Activated naive CD8-positive, alpha-beta T cell treated with anti-CD3 and anti-CD28 coated beads, Interleukin-2, amount 50 U/mL, for 24 hours (primary cell): ENCODE measurements at regions not wholly inside any gene's neighbourhood (a gene's known extent, or its start where the extent isn't known, plus 50 kb on each side); places are given as distances from the start of the nearest gene placed in this dataset.

ENCODE experiments used
- ATAC-seq: fragments of 150-1000 bp; cut with Tn5 transposase; one replicate; pipeline ENCODE4 v1.10.0; 2021
- DNase-seq: peaks from one replicate; pipeline ENCODE4 v3.0.0; 2021
- H3K27ac Mint-ChIP-seq: one replicate; pipeline ENCODE4 v1.8.0; 2021; ENCODE audit warnings: mild to moderate bottlenecking, mixed read lengths
- H3K27me3 Mint-ChIP-seq: one replicate; pipeline ENCODE4 v1.8.0; 2021; ENCODE audit warnings: mixed read lengths
- H3K36me3 Mint-ChIP-seq: one replicate; pipeline ENCODE4 v1.8.0; 2021; ENCODE audit warnings: low read depth, mixed read lengths
- H3K4me1 Mint-ChIP-seq: one replicate; pipeline ENCODE4 v1.8.0; 2021; ENCODE audit warnings: mixed read lengths
- H3K4me3 Mint-ChIP-seq: one replicate; pipeline ENCODE4 v1.8.0; 2021; ENCODE audit warnings: mild to moderate bottlenecking, moderate library complexity, mixed read lengths
- H3K9me3 Mint-ChIP-seq: one replicate; pipeline ENCODE4 v1.8.0; 2021; ENCODE audit warnings: mixed read lengths

GRCh38 chr22:48116871-48117270 lies 1354.4 kb downstream of the TBC1D22A start:
- Mint-ChIP-seq H3K27me3 (peaks cover 5% of the 10 kb centered on the region), H3K4me1 (peaks cover 11% of the 10 kb centered on the region), H3K36me3 (no peaks in the 10 kb centered on the region), H3K4me3 (no peak overlapping the region), H3K9me3 (no peaks in the 10 kb centered on the region), H3K27ac (no peak overlapping the region)
- ATAC-seq (no peak), DNase-seq (no peak)

DNA sequence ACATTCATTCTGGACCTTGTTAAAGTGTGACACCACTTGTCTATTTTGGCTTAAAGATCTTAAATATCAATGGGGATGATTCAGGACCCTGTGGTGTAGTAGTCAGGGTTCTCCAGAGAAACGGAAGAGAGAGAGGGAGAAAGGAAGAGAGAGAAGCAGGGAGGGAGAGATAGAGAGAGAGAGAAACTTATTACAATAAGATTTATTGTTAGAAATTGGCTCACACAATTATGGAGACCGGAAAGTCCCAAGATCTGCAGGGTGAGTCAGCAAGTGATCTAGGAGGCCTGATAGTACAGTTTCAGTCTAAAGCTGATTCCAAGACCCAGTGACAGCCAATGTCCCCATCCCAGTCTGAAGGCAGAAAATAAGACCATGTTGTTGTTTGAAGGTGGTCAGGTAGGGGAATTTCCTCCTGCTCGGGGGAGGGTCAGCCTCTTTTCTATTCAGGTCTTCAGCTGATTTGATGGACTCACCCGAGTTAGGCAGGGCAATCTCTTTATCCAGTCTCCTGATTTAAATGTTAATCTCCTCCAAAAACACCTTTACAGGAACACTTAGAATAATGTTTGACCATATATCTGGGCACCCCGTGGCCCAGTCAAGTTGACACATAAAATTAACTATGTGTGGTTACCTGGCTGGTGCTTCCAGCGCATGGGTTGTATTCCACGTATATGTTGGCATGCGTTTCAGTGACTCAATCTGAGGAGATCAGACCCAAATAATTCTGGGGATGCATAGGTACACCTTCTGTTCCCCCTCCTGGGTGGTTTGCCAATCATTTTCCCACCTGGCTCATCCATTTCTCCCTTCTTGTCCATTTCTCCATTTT lies 1350.5 kb downstream of the TBC1D22A start:
- no peak for ATAC-seq
- no peaks in the 10 kb centered on the region for H3K36me3 Mint-ChIP-seq
- H3K27me3 Mint-ChIP-seq = peaks cover 5% of the 10 kb centered on the region
- peaks cover 6% of the 10 kb centered on the region for H3K4me1 Mint-ChIP-seq
- peaks cover 6% of the 10 kb centered on the region for H3K9me3 Mint-ChIP-seq
- no peak for DNase-seq
- H3K27ac Mint-ChIP-seq = no peak overlapping the region
- no peak overlapping the region for H3K4me3 Mint-ChIP-seq

DNA sequence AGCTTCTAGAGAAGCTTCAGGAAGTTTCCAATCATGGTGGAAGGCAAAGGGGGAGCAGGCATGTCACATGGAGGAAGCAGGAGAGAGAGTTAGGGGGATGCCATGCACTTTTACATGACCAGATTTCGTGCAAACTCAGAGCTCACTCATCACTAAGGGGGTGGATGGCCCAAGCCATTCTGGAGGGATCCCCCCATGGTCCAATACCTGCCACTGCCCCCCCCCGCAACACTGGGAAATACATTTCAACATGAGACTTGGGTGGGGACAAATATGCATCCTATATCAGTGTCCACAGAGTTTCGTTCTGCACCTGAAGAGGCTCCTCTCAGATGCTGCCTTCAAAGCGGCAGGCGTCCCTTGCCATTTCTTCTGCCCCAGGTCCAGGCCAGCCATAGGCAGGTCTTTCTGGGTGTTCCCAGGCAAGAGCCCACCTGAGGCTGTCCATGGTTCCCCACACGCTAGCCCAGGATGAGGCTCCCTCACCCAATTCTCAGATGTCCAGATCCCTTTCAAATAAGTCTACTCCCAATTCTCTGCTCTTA lies 1344.3 kb downstream of the TBC1D22A start:
- ATAC-seq (no peak), DNase-seq (no peak)
- Mint-ChIP-seq H3K4me3 (no peak overlapping the region), H3K9me3 (peaks cover 6% of the 10 kb centered on the region), H3K27me3 (no peaks in the 10 kb centered on the region), H3K36me3 (no peaks in the 10 kb centered on the region), H3K27ac (no peak overlapping the region), H3K4me1 (no peaks in the 10 kb centered on the region)

- no peak for ATAC-seq
- Mint-ChIP-seq H3K27ac (no peak overlapping the region), H3K4me3 (no peak overlapping the region), H3K36me3 (no peaks in the 10 kb centered on the region), H3K27me3 (no peaks in the 10 kb centered on the region), H3K4me1 (peaks cover 1% of the 10 kb centered on the region), H3K9me3 (peaks cover 6% of the 10 kb centered on the region)
- DNase-seq = no peak
These were observed 1343.8 kb downstream of the TBC1D22A start for GRCh38 chr22:48106215-48106614.

DNA sequence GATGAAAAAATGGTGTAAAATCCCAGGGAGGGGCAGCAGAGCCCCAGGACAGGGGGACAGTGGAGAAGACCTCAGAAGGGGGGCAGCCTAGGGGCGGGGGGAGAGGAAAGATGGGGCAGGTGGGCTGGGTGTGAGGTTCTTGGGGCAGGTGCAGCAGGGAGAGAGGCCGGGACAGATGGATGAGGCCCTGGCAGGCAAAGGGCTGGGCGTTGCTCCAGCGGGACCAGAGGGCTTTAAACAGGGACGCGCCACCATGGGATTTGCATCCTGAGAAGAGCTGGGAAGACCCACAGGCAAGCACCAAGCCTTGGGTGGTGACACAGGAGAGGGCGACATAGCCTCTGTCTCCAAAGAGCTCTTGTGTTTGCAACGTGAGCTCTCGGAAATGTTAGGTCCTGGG lies 1342.8 kb downstream of the TBC1D22A start:
- Mint-ChIP-seq H3K27me3 (peaks cover 2% of the 10 kb centered on the region), H3K4me1 (peaks cover 5% of the 10 kb centered on the region), H3K27ac (no peak overlapping the region), H3K36me3 (no peaks in the 10 kb centered on the region), H3K4me3 (no peak overlapping the region), H3K9me3 (peaks cover 6% of the 10 kb centered on the region)
- ATAC-seq (no peak), DNase-seq (no peak)

DNA sequence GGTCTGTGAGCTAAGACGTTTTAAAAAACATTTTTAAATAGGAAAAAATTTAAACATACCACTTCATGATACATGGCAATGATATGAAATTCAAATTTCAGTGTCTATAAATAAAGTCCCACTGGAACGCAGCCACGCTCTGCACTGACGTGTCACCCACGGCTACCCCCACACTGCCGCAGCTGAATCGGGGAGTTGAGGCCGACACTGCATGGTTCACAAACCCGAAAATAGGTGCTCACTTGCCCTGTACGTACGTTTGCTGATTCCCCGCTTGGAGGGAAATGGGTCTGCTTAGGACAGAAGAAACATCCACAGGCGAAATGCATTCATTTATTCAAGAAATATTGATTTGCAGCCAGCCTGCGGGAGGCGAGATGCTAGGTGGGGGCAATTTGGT lies 1342.3 kb downstream of the TBC1D22A start:
- Mint-ChIP-seq H3K4me1 (peaks cover 8% of the 10 kb centered on the region), H3K4me3 (no peak overlapping the region), H3K9me3 (peaks cover under 1% of the 10 kb centered on the region), H3K27me3 (peaks cover 2% of the 10 kb centered on the region), H3K27ac (no peak overlapping the region), H3K36me3 (no peaks in the 10 kb centered on the region)
- DNase-seq (no peak), ATAC-seq (no peak)

DNA sequence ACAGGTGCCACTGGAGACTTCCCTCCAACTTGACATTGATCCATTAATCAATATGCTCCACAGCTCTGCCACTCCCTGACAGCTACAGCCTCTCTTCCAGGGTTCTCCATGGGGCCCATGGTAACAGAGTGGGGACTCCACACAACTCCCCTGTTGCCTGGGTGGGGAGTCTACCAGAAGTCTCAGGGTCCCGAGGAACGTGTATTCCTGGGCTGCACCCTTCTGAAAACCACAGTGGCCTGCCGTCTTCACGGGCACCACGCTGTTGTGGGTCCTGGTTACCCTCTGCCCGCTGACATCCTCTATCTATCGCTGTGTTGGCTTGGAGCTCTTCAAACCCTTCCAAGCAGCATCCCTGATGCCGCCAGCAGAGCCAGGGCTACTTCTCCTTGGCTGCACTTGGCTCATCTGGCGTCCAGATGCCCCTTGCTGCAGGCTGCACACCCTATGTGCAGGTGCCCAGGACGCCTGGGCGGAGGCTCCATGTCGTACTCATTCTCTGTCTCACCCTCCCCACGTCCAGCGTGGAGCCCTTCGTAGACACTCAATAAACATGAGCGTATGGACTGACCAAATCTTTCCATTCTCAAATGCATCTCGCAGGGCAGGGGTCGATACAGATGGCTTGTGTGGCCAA lies 1341.8 kb downstream of the TBC1D22A start:
- peaks cover 2% of the 10 kb centered on the region for H3K27me3 Mint-ChIP-seq
- H3K36me3 Mint-ChIP-seq = no peaks in the 10 kb centered on the region
- H3K4me3 Mint-ChIP-seq = no peak overlapping the region
- no peak overlapping the region for H3K27ac Mint-ChIP-seq
- no peaks in the 10 kb centered on the region for H3K9me3 Mint-ChIP-seq
- DNase-seq (no peak), ATAC-seq (no peak)
- peaks cover 8% of the 10 kb centered on the region for H3K4me1 Mint-ChIP-seq

DNA sequence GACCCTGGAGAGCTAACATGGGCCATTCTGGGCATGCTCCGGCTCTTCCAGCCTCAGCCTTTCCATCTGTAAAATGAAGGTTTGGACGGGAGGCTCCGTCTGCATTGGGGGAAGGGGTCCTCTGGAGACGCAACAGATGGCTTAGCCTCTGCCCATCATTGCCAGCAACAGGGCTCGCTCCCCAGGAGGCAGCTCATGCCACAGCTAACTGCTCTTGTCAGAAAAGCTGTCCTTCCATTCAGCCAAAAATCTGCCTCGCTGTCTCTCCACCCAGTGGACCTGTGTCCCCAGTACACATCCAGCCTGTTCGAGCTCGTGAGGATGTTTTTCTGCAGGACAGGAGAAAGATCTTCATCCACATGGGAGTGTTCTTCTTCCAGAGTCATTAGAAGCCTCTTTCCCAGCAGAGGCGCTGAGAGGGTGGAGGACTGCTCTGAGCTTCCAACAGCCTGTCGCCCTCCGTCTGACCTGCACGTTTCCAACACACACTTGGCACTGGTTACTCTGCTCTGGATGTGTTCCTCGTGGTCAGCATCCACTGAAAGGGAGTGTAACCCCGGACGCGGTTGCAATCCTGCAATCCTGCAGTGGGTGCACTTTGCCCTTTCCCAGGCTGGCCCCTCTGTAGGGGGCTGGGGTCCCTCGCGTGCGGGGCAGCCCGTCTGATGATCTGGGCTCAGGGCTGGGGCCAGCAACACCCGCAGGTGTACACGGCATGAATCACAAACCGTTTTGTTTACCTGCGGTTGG lies 1340.9 kb downstream of the TBC1D22A start:
- Mint-ChIP-seq H3K27ac (no peak overlapping the region), H3K4me3 (no peak overlapping the region), H3K36me3 (no peaks in the 10 kb centered on the region), H3K4me1 (peaks cover 17% of the 10 kb centered on the region), H3K27me3 (peaks cover 2% of the 10 kb centered on the region), H3K9me3 (no peaks in the 10 kb centered on the region)
- ATAC-seq (no peak), DNase-seq (no peak)

GRCh38 chr22:48102581-48102980 lies 1340.1 kb downstream of the TBC1D22A start:
- Mint-ChIP-seq H3K27me3 (peaks cover 2% of the 10 kb centered on the region), H3K36me3 (no peaks in the 10 kb centered on the region), H3K4me1 (peaks cover 24% of the 10 kb centered on the region), H3K27ac (no peak overlapping the region), H3K4me3 (no peak overlapping the region), H3K9me3 (no peaks in the 10 kb centered on the region)
- DNase-seq (no peak), ATAC-seq (no peak)

DNA sequence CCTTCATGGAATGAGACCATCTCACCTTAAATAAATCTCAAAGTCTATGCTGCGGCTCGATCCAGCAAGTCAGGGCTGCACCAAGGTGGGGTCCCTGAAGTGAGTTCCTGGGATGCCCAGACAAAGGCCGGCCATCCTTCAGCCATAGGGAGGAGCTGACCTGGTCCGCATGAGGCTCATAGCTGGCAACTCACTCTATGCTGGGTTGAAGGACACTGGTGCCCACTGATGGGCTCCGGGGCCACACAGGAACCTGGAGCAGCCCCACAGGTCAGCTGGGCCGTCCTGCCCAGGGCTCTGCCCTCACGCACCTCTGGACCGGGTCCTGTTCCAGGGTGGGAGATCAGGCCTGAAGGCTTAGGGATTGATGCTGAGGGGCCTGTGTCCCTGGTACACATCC lies 1339.3 kb downstream of the TBC1D22A start:
- Mint-ChIP-seq H3K4me1 (peaks cover 30% of the 10 kb centered on the region), H3K27ac (no peak overlapping the region)

DNA sequence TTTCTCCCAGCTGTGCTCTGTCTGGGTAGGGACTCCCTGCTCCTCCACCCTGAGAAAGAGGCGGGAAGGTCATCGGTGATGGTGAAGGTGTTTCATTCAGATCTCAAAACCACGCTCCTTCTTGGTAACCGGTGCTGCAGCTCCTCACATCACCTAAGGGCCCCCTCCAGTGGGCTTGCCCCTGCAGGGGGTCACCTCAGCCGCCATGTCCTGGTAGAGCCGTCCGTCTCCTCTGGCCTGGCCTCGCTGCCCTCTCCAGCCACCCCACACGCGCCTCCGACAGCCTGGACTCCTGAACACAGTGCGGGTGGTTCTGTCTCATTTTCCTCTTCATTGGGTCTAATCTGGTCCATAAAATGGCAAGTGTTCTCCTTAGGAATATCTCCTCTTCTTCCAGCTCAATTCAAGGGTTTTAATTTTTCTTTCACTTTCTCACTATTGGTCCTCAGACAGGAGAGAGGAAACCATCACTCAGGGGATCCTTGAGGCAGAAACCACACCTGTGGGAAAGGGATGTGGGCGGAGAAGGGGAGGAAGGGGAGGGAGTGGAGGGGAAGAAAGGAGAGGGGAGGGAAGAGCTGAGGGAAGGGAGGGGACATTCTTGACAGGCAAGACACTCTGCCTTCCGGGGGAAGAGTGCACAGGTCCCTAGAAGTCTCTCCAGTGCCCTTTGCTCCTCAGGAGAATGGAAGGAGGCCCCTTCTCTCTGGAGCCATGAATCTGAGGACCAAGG lies 1338.4 kb downstream of the TBC1D22A start:
- H3K27ac Mint-ChIP-seq = no peak overlapping the region
- DNase-seq = no peak
- peaks cover 32% of the 10 kb centered on the region for H3K4me1 Mint-ChIP-seq
- no peaks in the 10 kb centered on the region for H3K9me3 Mint-ChIP-seq
- H3K27me3 Mint-ChIP-seq = peaks cover 2% of the 10 kb centered on the region
- no peak for ATAC-seq
- H3K4me3 Mint-ChIP-seq = no peak overlapping the region
- H3K36me3 Mint-ChIP-seq = no peaks in the 10 kb centered on the region

More for the DNA sequence above, 1339.3 kb downstream of the TBC1D22A start:
- DNase-seq (no peak), ATAC-seq (no peak)
- Mint-ChIP-seq H3K36me3 (no peaks in the 10 kb centered on the region), H3K9me3 (no peaks in the 10 kb centered on the region), H3K4me3 (no peak overlapping the region), H3K27me3 (peaks cover 2% of the 10 kb centered on the region)

- DNase-seq (no peak), ATAC-seq (no peak)
- Mint-ChIP-seq H3K36me3 (no peaks in the 10 kb centered on the region), H3K27me3 (peaks cover 2% of the 10 kb centered on the region), H3K4me1 (peaks cover 34% of the 10 kb centered on the region), H3K27ac (no peak overlapping the region), H3K9me3 (no peaks in the 10 kb centered on the region), H3K4me3 (no peak overlapping the region)
These were observed 1337.2 kb downstream of the TBC1D22A start for GRCh38 chr22:48099671-48100070.

GRCh38 chr22:48099251-48099650 lies 1336.8 kb downstream of the TBC1D22A start:
- no peaks in the 10 kb centered on the region for H3K9me3 Mint-ChIP-seq
- ATAC-seq = no peak
- peaks cover 34% of the 10 kb centered on the region for H3K4me1 Mint-ChIP-seq
- H3K27me3 Mint-ChIP-seq = peaks cover 2% of the 10 kb centered on the region
- no peak overlapping the region for H3K27ac Mint-ChIP-seq
- H3K4me3 Mint-ChIP-seq = no peak overlapping the region
- no peaks in the 10 kb centered on the region for H3K36me3 Mint-ChIP-seq
- no peak for DNase-seq

GRCh38 chr22:48098921-48099245 lies 1336.4 kb downstream of the TBC1D22A start:
- H3K27ac Mint-ChIP-seq = no peak overlapping the region
- H3K4me1 Mint-ChIP-seq = peaks cover 34% of the 10 kb centered on the region
- ATAC-seq (no peak), DNase-seq (no peak)
- H3K36me3 Mint-ChIP-seq = no peaks in the 10 kb centered on the region
- peaks cover 2% of the 10 kb centered on the region for H3K27me3 Mint-ChIP-seq
- no peaks in the 10 kb centered on the region for H3K9me3 Mint-ChIP-seq
- H3K4me3 Mint-ChIP-seq = no peak overlapping the region
